GM23248 (cell line): ENCODE measurements at regions not wholly inside any gene's neighbourhood (a gene's known extent, or its start where the extent isn't known, plus 50 kb on each side); places are given as distances from the start of the nearest gene placed in this dataset.

Source experiments
- EZH2 ChIP-seq: fragments of 200-600 bp; sonication (generic); IDR thresholded peaks from 2 replicates; pipeline ENCODE4 v1.6.1; 2018; ENCODE audit warnings: antibody characterized with exemption, mild to moderate bottlenecking; ENCODE audit not compliant: insufficient read depth, poor library complexity, severe bottlenecking
- EZH2phosphoT487 ChIP-seq: fragments of 200-600 bp; sonication (generic); IDR thresholded peaks from 2 replicates; pipeline ENCODE4 v1.6.1; 2018; ENCODE audit warnings: antibody characterized with exemption, moderate library complexity, mild to moderate bottlenecking, low read depth; ENCODE audit not compliant: insufficient read depth

GRCh38 chr1:101290922-101291561, 54.2 kb downstream of the S1PR1 start:
- TF ChIP-seq EZH2 (no peak), EZH2phosphoT487 (no peak)
